ENCODE measurements at regions not wholly inside any gene's neighbourhood (a gene's known extent, or its start where the extent isn't known, plus 50 kb on each side); places are given as distances from the start of the nearest gene placed in this dataset.

DNA sequence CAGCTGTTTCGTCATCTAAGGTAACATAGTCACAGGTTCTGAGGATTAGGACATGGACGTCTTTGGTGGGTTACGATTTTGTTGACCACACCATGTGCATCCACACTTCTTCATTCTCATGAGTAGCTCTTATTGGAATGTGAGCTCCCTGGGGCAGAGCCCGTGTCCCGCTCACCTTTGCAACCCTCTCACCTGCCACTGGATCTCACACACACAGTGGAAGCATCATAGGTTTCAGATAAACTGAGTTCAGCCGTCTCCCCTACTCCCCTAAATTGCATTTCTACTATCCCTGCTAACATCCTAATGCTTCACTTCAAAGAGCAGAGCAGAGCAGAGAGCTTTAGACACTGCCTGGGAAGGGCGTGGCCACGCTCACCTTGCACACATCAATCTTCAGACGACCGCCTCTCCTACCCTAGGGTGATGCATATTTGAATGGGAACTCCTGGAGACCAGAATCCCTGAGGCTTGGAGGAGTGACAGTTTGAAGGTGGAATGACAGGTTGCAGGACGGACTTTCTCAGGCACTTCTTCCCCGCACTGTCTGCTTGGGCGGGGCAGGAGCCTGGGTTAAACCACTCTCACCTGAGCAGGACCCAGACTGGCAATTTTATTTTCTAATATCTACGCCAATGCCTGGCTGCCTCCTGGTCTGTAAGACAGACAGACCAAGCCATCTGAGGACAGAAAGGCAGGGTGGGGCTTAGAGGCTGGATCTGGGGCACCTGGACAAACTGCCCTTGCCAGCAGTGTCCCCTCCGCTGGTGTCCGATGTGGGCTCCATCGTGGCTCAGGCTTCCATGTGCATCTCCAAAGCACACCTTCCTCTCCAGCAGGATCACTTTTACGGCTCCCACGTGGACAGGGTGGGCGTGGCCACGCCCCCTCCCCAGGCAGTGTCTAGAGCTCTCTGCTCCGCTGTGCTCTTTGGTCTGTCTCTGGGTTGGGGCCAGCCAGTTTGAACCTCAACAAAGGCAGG is 229.5 kb upstream of the COPS8 start:
- Histone ChIP-seq H3K9me3 (ENCODE audit: control insufficient read depth, low read depth, low read length) (no peaks in the 10 kb centered on the region), H3K4me1 (ENCODE audit: control insufficient read depth, low read depth, low read length) (peaks cover 48% of the 10 kb centered on the region), H3K36me3 (ENCODE audit: control insufficient read depth, low read depth, low read length) (no peaks in the 10 kb centered on the region), H3K27me3 (ENCODE audit: control insufficient read depth, insufficient read depth, low read length) (no peaks in the 10 kb centered on the region), H3K27ac (ENCODE audit: low read length) (no peak overlapping the region), H3K4me3 (ENCODE audit: low read length) (no peak overlapping the region), H3K9ac (ENCODE audit: low read length) (no peak overlapping the region)

DNA sequence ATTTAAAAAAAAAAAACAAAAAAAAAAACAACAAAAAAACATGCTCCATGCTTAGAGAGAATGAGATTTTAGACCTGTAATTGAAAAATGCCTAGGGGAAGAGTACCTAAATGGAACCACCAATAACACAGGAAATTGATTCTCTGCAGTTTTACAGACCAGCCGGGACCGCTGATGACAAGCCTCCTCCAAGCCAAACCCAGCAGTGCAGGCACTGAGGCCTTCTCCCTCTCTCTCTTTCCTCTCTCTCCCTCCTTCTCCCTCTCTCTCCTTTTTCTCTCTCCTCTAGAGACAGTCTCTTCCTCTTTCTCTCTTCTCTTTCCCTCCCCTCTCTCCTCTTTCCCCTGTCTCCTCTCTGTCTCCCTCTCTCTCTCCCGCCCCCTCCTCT is 228.8 kb upstream of the COPS8 start:
- no peak overlapping the region for H3K27ac ChIP-seq (ENCODE audit: low read length)
- H3K27me3 ChIP-seq (ENCODE audit: control insufficient read depth, insufficient read depth, low read length), result no peaks in the 10 kb centered on the region
- peaks cover 48% of the 10 kb centered on the region for H3K4me1 ChIP-seq (ENCODE audit: control insufficient read depth, low read depth, low read length)
- no peak overlapping the region for H3K4me3 ChIP-seq (ENCODE audit: low read length)
- H3K36me3 ChIP-seq (ENCODE audit: control insufficient read depth, low read depth, low read length), result no peaks in the 10 kb centered on the region
- no peak overlapping the region for H3K9ac ChIP-seq (ENCODE audit: low read length)
- H3K9me3 ChIP-seq (ENCODE audit: control insufficient read depth, low read depth, low read length), result no peaks in the 10 kb centered on the region

DNA sequence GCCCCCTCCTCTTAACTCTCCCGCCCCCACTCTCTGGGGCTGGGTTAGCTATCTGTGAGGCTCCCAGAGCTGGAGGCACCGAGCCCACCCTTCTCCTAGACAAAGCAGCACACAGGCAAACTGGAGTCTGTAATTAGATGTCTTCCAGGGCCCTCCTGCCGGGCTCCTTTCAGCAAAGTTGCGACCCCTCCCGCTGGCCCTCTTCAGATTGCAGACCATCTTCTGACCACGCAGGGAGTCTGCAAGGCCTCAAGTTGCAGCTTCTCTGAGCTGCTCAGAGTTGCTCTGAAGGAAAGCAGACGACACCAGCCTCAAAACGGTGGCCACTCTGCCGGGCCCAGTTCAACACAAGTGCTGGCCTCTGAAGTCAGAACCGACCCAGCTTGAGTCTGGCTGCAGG is 228.4 kb upstream of the COPS8 start:
- peaks cover 48% of the 10 kb centered on the region for H3K4me1 ChIP-seq (ENCODE audit: control insufficient read depth, low read depth, low read length)
- H3K27ac ChIP-seq (ENCODE audit: low read length), result no peak overlapping the region
- H3K4me3 ChIP-seq (ENCODE audit: low read length), result peak overlapping the region; percentile 9
- no peaks in the 10 kb centered on the region for H3K36me3 ChIP-seq (ENCODE audit: control insufficient read depth, low read depth, low read length)
- no peak overlapping the region for H3K9ac ChIP-seq (ENCODE audit: low read length)
- H3K9me3 ChIP-seq (ENCODE audit: control insufficient read depth, low read depth, low read length), result no peaks in the 10 kb centered on the region
- H3K27me3 ChIP-seq (ENCODE audit: control insufficient read depth, insufficient read depth, low read length), result no peaks in the 10 kb centered on the region

DNA sequence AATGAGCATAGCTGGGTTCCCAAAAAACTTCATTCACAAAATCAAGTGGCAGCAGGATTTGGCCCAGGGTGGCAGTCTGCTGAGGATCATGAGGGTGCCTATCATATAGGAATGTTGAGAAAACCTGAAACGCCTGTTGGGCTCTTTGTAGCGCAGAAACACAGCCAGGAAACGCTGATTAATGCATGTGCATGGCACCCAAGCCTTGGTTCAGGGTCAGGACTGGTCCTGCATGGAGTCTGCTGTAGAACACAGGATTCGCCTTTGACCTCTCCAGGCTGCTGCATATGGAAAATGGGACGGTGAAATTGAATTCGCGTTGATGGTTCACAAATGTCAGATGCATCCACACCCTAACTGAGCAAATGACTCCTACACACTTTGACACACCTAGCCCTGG is 227.9 kb upstream of the COPS8 start:
- no peaks in the 10 kb centered on the region for H3K27me3 ChIP-seq (ENCODE audit: control insufficient read depth, insufficient read depth, low read length)
- no peak overlapping the region for H3K27ac ChIP-seq (ENCODE audit: low read length)
- H3K9ac ChIP-seq (ENCODE audit: low read length), result no peak overlapping the region

DNA sequence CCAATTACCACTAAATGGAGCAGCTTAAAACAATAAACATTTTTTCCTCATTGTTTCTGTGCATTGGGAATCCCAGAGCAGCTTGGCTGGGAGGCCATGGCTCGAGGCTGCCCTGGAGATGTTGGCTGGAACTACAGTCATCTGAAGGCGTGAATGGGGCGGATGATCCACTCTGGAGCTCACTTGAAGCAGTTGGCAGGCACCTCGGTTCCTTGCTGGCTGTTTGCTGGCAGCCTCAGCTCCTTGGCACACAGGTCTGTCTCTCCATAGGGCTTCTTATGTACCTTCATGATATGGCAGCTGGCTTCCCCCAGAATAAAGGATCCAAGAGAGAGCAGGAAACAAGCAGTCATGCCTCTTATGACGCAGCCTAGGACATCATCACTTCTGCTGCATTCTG is 227.0 kb upstream of the COPS8 start:
- no peak overlapping the region for H3K9ac ChIP-seq (ENCODE audit: low read length)
- no peak overlapping the region for H3K27ac ChIP-seq (ENCODE audit: low read length)
- H3K4me1 ChIP-seq (ENCODE audit: control insufficient read depth, low read depth, low read length), result peaks cover 39% of the 10 kb centered on the region
- no peaks in the 10 kb centered on the region for H3K27me3 ChIP-seq (ENCODE audit: control insufficient read depth, insufficient read depth, low read length)
- no peaks in the 10 kb centered on the region for H3K36me3 ChIP-seq (ENCODE audit: control insufficient read depth, low read depth, low read length)
- H3K9me3 ChIP-seq (ENCODE audit: control insufficient read depth, low read depth, low read length), result no peaks in the 10 kb centered on the region
- no peak overlapping the region for H3K4me3 ChIP-seq (ENCODE audit: low read length)

More for the DNA sequence above, 227.9 kb upstream of the COPS8 start:
- no peaks in the 10 kb centered on the region for H3K36me3 ChIP-seq (ENCODE audit: control insufficient read depth, low read depth, low read length)
- H3K4me3 ChIP-seq (ENCODE audit: low read length), result peak overlapping the region; percentile 9
- no peaks in the 10 kb centered on the region for H3K9me3 ChIP-seq (ENCODE audit: control insufficient read depth, low read depth, low read length)
- H3K4me1 ChIP-seq (ENCODE audit: control insufficient read depth, low read depth, low read length), result peaks cover 48% of the 10 kb centered on the region

DNA sequence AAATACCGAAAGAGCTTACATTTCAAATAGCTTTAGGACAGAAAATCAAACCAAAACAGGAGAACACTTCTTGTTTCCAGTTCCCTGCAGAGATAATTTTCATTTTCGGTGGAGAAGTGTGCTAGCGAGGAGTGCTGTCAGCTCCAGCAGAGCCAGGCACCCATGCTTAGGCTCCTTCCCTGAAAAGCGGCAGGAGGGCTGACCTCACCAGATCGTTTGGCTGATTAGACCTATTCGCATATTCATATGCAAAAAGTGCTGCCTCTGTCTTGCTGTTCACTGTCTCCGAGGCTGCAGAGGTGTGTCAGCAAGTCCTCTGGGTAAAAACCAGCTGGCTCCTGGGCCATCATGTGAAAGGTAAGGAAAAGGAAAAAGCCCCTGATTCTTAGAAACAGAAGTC is 225.8 kb upstream of the COPS8 start:
- Histone ChIP-seq H3K4me1 (ENCODE audit: control insufficient read depth, low read depth, low read length) (peaks cover 37% of the 10 kb centered on the region), H3K27ac (ENCODE audit: low read length) (no peak overlapping the region), H3K27me3 (ENCODE audit: control insufficient read depth, insufficient read depth, low read length) (no peaks in the 10 kb centered on the region), H3K36me3 (ENCODE audit: control insufficient read depth, low read depth, low read length) (no peaks in the 10 kb centered on the region), H3K9ac (ENCODE audit: low read length) (no peak overlapping the region), H3K4me3 (ENCODE audit: low read length) (peak overlapping the region; percentile 7), H3K9me3 (ENCODE audit: control insufficient read depth, low read depth, low read length) (no peaks in the 10 kb centered on the region)

DNA sequence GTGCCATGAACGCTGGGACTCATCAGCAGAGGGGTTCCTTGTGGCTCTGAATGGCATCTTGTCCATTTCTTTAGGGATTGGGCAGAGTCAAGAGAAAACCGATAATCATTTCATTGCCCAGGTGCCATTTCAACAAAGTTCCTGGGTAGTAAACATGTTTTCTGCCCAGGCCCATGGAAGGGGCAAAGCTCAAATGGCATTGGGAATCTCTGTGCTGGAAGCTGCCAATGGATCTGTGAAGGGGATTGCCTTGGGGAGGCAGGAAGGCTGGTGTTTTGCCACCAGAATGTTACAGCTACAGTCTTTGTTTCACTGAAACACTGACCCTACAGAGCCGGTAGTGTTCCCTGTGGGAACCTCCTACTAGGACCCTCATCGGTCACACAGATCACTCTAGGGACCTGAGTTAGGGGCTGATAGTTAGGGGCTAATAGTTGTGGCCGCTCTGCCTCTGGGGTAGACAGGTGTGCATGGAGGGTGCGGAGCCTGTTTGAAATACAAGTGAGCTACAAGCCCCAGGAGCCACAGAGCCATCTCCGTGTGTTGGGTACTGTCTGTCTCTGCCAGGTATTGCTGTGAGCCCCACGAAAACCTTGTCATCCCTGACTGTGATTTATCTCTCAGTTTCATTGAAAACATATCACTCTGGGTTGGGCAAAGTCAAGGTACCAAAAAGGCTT is 224.4 kb upstream of the COPS8 start:
- Histone ChIP-seq H3K9me3 (ENCODE audit: control insufficient read depth, low read depth, low read length) (no peaks in the 10 kb centered on the region), H3K27me3 (ENCODE audit: control insufficient read depth, insufficient read depth, low read length) (no peaks in the 10 kb centered on the region), H3K4me3 (ENCODE audit: low read length) (no peak overlapping the region), H3K27ac (ENCODE audit: low read length) (no peak overlapping the region), H3K4me1 (ENCODE audit: control insufficient read depth, low read depth, low read length) (peaks cover 31% of the 10 kb centered on the region), H3K9ac (ENCODE audit: low read length) (no peak overlapping the region), H3K36me3 (ENCODE audit: control insufficient read depth, low read depth, low read length) (no peaks in the 10 kb centered on the region)

DNA sequence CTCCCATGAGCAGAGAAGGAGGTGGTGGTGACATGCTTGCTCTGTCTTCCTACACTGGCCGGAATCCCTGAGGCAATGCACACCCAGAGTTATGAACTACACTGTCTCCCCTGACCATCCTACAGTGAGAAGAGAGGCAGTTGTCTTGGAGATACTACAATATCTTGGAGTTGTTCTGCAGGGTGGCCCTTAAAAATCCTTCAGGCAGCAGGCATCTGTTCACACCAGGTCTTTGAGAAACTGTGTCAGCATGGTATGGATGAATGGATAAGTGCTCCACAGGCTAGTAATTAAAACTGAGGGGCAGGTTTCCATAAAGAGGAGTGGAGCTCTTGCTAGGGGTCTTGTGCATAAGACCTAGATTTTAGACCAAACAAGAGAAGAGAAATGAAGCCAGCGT is 223.7 kb upstream of the COPS8 start:
- H3K27me3 ChIP-seq (ENCODE audit: control insufficient read depth, insufficient read depth, low read length), result no peaks in the 10 kb centered on the region
- no peak overlapping the region for H3K9ac ChIP-seq (ENCODE audit: low read length)
- H3K27ac ChIP-seq (ENCODE audit: low read length), result no peak overlapping the region
- H3K4me3 ChIP-seq (ENCODE audit: low read length), result no peak overlapping the region
- H3K36me3 ChIP-seq (ENCODE audit: control insufficient read depth, low read depth, low read length), result no peaks in the 10 kb centered on the region
- H3K9me3 ChIP-seq (ENCODE audit: control insufficient read depth, low read depth, low read length), result no peaks in the 10 kb centered on the region
- H3K4me1 ChIP-seq (ENCODE audit: control insufficient read depth, low read depth, low read length), result peaks cover 26% of the 10 kb centered on the region

DNA sequence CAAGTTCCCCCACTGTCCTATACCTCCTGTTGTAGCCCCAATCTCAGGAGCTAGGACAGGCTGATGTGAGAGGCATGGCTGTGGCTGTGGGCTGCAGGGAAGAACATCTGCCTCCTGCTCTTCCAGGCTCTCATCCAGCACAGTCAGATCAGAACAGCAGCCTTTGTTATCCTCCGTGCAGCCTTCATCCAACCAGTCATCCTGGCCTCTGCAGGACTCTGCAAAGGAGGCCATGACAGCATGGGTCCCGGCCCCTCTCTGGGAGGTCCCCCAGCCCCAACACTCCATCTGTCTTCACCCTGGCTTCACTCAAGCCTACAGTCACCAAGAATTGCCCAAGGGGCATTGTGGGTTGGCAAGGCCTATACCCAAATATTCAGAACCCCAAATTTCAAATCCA is 223.2 kb upstream of the COPS8 start:
- Histone ChIP-seq H3K9ac (ENCODE audit: low read length) (no peak overlapping the region), H3K9me3 (ENCODE audit: control insufficient read depth, low read depth, low read length) (no peaks in the 10 kb centered on the region), H3K36me3 (ENCODE audit: control insufficient read depth, low read depth, low read length) (no peaks in the 10 kb centered on the region), H3K4me1 (ENCODE audit: control insufficient read depth, low read depth, low read length) (peaks cover 22% of the 10 kb centered on the region), H3K4me3 (ENCODE audit: low read length) (no peak overlapping the region), H3K27me3 (ENCODE audit: control insufficient read depth, insufficient read depth, low read length) (no peaks in the 10 kb centered on the region), H3K27ac (ENCODE audit: low read length) (no peak overlapping the region)

DNA sequence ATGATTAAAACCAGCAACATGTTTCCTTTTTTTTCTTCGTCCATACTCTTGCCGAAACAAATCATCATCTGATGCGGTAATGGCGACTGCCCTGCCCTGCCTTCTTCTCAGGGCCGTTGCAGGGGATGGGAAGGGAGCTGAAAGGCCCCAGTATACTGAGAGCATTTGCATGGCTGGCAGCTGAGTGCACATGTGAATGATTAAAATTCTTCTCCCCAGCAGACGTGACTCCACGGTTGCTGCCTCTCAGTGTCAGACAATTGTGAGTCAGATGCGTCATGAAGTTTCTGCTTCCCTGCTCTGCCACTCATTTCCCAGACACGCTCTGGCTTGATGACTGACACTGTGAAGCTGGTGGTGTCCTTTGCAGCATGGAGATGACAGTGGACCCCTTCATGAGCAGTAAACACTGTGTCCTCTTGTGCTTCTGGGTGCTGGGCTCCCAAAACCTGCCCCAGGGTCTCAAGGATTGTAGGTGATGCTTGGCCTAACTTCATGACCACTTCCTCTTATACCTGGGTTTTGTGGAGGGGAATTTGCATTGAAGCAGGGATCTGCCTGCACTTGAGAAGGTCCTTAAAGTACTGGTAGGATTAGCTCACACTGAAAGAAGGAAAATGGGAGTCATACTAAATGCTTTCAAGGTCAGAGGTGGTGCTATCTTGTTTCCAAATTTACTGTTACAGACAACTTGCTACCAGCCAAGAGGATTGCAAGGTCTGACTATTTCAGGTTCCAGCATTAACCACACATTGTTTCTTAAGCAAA is 222.5 kb upstream of the COPS8 start:
- no peaks in the 10 kb centered on the region for H3K36me3 ChIP-seq (ENCODE audit: control insufficient read depth, low read depth, low read length)
- H3K4me3 ChIP-seq (ENCODE audit: low read length), result no peak overlapping the region
- peaks cover 16% of the 10 kb centered on the region for H3K4me1 ChIP-seq (ENCODE audit: control insufficient read depth, low read depth, low read length)
- H3K27me3 ChIP-seq (ENCODE audit: control insufficient read depth, insufficient read depth, low read length), result no peaks in the 10 kb centered on the region
- no peaks in the 10 kb centered on the region for H3K9me3 ChIP-seq (ENCODE audit: control insufficient read depth, low read depth, low read length)
- no peak overlapping the region for H3K27ac ChIP-seq (ENCODE audit: low read length)
- H3K9ac ChIP-seq (ENCODE audit: low read length), result no peak overlapping the region

DNA sequence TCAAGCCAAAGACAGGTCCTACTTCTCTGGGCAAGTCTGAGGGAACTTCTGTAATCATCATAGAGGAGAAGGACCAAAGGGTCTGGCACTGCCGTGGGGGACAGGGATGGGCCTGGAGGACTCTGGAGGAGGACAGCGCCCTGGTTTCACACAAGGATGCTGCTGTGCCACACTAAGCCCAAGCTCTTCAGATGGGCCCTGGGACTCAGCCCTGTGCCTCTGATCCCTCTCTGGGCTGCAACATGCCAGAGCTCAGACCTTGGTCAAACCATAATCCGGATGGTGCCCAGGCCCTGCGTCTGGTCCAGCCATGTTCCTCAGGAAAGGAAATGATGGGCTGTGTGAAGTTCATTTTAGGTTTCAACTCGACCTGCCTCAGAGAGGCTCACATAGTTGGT is 222.0 kb upstream of the COPS8 start:
- Histone ChIP-seq H3K27me3 (ENCODE audit: control insufficient read depth, insufficient read depth, low read length) (no peaks in the 10 kb centered on the region), H3K4me1 (ENCODE audit: control insufficient read depth, low read depth, low read length) (peaks cover 13% of the 10 kb centered on the region), H3K9ac (ENCODE audit: low read length) (no peak overlapping the region), H3K36me3 (ENCODE audit: control insufficient read depth, low read depth, low read length) (no peaks in the 10 kb centered on the region), H3K4me3 (ENCODE audit: low read length) (no peak overlapping the region), H3K27ac (ENCODE audit: low read length) (no peak overlapping the region), H3K9me3 (ENCODE audit: control insufficient read depth, low read depth, low read length) (no peaks in the 10 kb centered on the region)
